Keratinocyte (primary cell): ENCODE measurements at regions not wholly inside any gene's neighbourhood (a gene's known extent, or its start where the extent isn't known, plus 50 kb on each side); places are given as distances from the start of the nearest gene placed in this dataset.
"Not testable (repeated sequence)": the region's sequence is repeated elsewhere in the genome, so short reads cannot be mapped to it uniquely, and the experiment has no call there.

ENCODE experiments used
- DNase-seq: peaks from one replicate; pipeline ENCODE4 v3.0.0-alpha.2; 2011; ENCODE audit warnings: low read depth, missing footprints, low spot score
- FAIRE-seq: peaks from 2 replicates; lab custom pipeline; 2011; peaks lifted over from hg19 to GRCh38; lab: Jason Lieb, UNC
- H2AFZ ChIP-seq: 2 replicates; pipeline ENCODE4 v1.6.0; 2012; ENCODE audit warnings: low read length, control low read depth, inconsistent platforms; ENCODE audit not compliant: control insufficient read depth
- H3K27ac ChIP-seq: 2 replicates; pipeline ENCODE4 v1.5.1; 2011; ENCODE audit warnings: low read length; ENCODE audit not compliant: control insufficient read depth, insufficient read depth
- H3K27me3 ChIP-seq: 3 replicates; pipeline ENCODE4 v1.6.0; 2011; ENCODE audit warnings: low read length; ENCODE audit not compliant: control insufficient read depth, insufficient read depth; ENCODE audit errors: extremely low read depth
- H3K36me3 ChIP-seq, 2 experiments: 2 replicates in 1 of 2; 3 replicates in 1 of 2; pipeline ENCODE4 v1.5.1; 2011; ENCODE audit warnings: low read length in 2 of 2, mild to moderate bottlenecking in 1 of 2; ENCODE audit not compliant: control insufficient read depth in 2 of 2, insufficient read depth in 2 of 2; ENCODE audit errors: extremely low read depth in 1 of 2
- H3K4me1 ChIP-seq: 3 replicates; pipeline ENCODE4 v1.5.1; 2011; ENCODE audit warnings: low read length; ENCODE audit not compliant: control insufficient read depth, insufficient read depth; ENCODE audit errors: extremely low read depth
- H3K4me2 ChIP-seq: 3 replicates; pipeline ENCODE4 v1.6.0; 2011; ENCODE audit warnings: low read depth, low read length; ENCODE audit not compliant: control insufficient read depth, insufficient read depth; ENCODE audit errors: extremely low read depth
- H3K4me3 ChIP-seq, 3 experiments: fragments of 200-600 bp in 1 of 3; sonication (generic) in 1 of 3; 2 replicates in 2 of 3; 3 replicates in 1 of 3; pipeline ENCODE4 v1.5.1; 2011 to 2016; ENCODE audit warnings: low read length in 3 of 3, mild to moderate bottlenecking in 3 of 3, control low read depth in 2 of 3, inconsistent platforms in 1 of 3, low read depth in 1 of 3, mixed read lengths in 1 of 3, mixed run types in 1 of 3, moderate library complexity in 1 of 3; ENCODE audit not compliant: control insufficient read depth in 2 of 3, insufficient read depth in 2 of 3; ENCODE audit errors: extremely low read depth in 1 of 3
- H3K79me2 ChIP-seq: 2 replicates; pipeline ENCODE4 v1.6.0; 2012; ENCODE audit warnings: low read length; ENCODE audit not compliant: control insufficient read depth, insufficient read depth
- H3K9ac ChIP-seq: 3 replicates; pipeline ENCODE4 v1.6.0; 2011; ENCODE audit warnings: low read length; ENCODE audit not compliant: control insufficient read depth, insufficient read depth; ENCODE audit errors: extremely low read depth
- H3K9me1 ChIP-seq: 3 replicates; pipeline ENCODE4 v1.6.0; 2011; ENCODE audit warnings: low read length; ENCODE audit not compliant: control insufficient read depth, insufficient read depth; ENCODE audit errors: extremely low read depth
- H3K9me3 ChIP-seq: 2 replicates; pipeline ENCODE4 v1.5.1; 2012; ENCODE audit warnings: low read depth, low read length; ENCODE audit not compliant: control insufficient read depth
- H4K20me1 ChIP-seq: 3 replicates; pipeline ENCODE4 v1.6.0; 2011; ENCODE audit warnings: low read length; ENCODE audit not compliant: control insufficient read depth, insufficient read depth; ENCODE audit errors: extremely low read depth
- EZH2 ChIP-seq: IDR thresholded peaks from one replicate; pipeline ENCODE4 v1.6.1; 2012; ENCODE audit warnings: inconsistent platforms, mild to moderate bottlenecking, low read length, moderate library complexity
- dilution Hi-C: fragments of 300-500 bp; cut with MboI; formaldehyde crosslinking; loops from one replicate; pipeline ENCODE4 v1.7.0; 2020; ENCODE audit warnings: low sequenced_read_pairs; ENCODE audit not compliant: extremely low pct_ligation_motif_present
- TF ChIP-seq, protein P1 (sequence below), 3 experiments: IDR thresholded peaks in 1 of 3; conservative IDR thresholded peaks in 1 of 3; optimal IDR thresholded peaks in 1 of 3; 2 replicates in 2 of 3; 3 replicates in 1 of 3; pipeline versions ENCODE3 to v1.5.1; 2011; ENCODE audit warnings: low read length in 3 of 3, mild to moderate bottlenecking in 3 of 3, moderate library complexity in 2 of 3, control low read depth in 1 of 3, inconsistent platforms in 1 of 3; ENCODE audit not compliant: insufficient read depth in 2 of 3; ENCODE audit errors: extremely low read depth in 1 of 3

GRCh38 chr17:34424814-34425491 lies 61.9 kb upstream of the CCL1 start:
- no peak overlapping the region for H3K27ac ChIP-seq
- DNase-seq (no peak), FAIRE-seq (no peak)
- no peaks in the 10 kb centered on the region for H4K20me1 ChIP-seq
- H3K9me1 ChIP-seq: no peaks in the 10 kb centered on the region
- no peaks in the 10 kb centered on the region for H3K36me3 ChIP-seq
- peaks cover 20% of the 10 kb centered on the region for H3K27me3 ChIP-seq
- H2AFZ ChIP-seq: no peak overlapping the region
- H3K4me1 ChIP-seq: no peaks in the 10 kb centered on the region
- H3K79me2 ChIP-seq: no peaks in the 10 kb centered on the region
- dilution Hi-C loops: loop anchor here (25.0 kb wide), 2 partner anchors 87 to 212 kb away; no protein-coding TSS in a partner anchor
- H3K9me3 ChIP-seq: no peaks in the 10 kb centered on the region
- no peak overlapping the region for H3K4me2 ChIP-seq
- H3K9ac ChIP-seq: no peak overlapping the region
- no peak for TF ChIP-seq EZH2
- TF ChIP-seq, protein P1, sequence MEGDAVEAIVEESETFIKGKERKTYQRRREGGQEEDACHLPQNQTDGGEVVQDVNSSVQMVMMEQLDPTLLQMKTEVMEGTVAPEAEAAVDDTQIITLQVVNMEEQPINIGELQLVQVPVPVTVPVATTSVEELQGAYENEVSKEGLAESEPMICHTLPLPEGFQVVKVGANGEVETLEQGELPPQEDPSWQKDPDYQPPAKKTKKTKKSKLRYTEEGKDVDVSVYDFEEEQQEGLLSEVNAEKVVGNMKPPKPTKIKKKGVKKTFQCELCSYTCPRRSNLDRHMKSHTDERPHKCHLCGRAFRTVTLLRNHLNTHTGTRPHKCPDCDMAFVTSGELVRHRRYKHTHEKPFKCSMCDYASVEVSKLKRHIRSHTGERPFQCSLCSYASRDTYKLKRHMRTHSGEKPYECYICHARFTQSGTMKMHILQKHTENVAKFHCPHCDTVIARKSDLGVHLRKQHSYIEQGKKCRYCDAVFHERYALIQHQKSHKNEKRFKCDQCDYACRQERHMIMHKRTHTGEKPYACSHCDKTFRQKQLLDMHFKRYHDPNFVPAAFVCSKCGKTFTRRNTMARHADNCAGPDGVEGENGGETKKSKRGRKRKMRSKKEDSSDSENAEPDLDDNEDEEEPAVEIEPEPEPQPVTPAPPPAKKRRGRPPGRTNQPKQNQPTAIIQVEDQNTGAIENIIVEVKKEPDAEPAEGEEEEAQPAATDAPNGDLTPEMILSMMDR (optimal IDR thresholded peaks at IDR 0.05 in 1 of 3, IDR thresholded peaks at IDR 0.05 in 1 of 3, conservative IDR thresholded peaks at IDR 0.05 in 1 of 3; ENCODE audit: extremely low read depth in 1 of 3, insufficient read depth in 2 of 3, low read length in 3 of 3): no peak
- no peak overlapping the region for H3K4me3 ChIP-seq

- no peaks in the 10 kb centered on the region for H3K79me2 ChIP-seq
- no peak for FAIRE-seq
- no peaks in the 10 kb centered on the region for H3K9me3 ChIP-seq
- H2AFZ ChIP-seq: peak overlapping the region; percentile 36
- peaks cover 20% of the 10 kb centered on the region for H3K27me3 ChIP-seq
- H3K9me1 ChIP-seq: no peaks in the 10 kb centered on the region
- TF ChIP-seq EZH2: peak; percentile 36
- TF ChIP-seq, protein P1 (optimal IDR thresholded peaks at IDR 0.05 in 1 of 3, IDR thresholded peaks at IDR 0.05 in 1 of 3, conservative IDR thresholded peaks at IDR 0.05 in 1 of 3; ENCODE audit: extremely low read depth in 1 of 3, insufficient read depth in 2 of 3, low read length in 3 of 3): no peak
- no peak for DNase-seq
- no peak overlapping the region for H3K4me3 ChIP-seq
- H4K20me1 ChIP-seq: no peaks in the 10 kb centered on the region
- dilution Hi-C loops: loop anchor here (25.0 kb wide), 1 partner anchor 88 kb away; no protein-coding TSS in a partner anchor
- no peak overlapping the region for H3K27ac ChIP-seq
- H3K36me3 ChIP-seq: no peaks in the 10 kb centered on the region
- no peak overlapping the region for H3K9ac ChIP-seq
- no peaks in the 10 kb centered on the region for H3K4me1 ChIP-seq
- peak overlapping the region; percentile 8 for H3K4me2 ChIP-seq
Observed at GRCh38 chr17:34423978-34424813, 61.2 kb upstream of the CCL1 start.

GRCh38 chr17:34423315-34423714 lies 60.3 kb upstream of the CCL1 start:
- H3K27ac ChIP-seq, H3K9me1 ChIP-seq, H3K36me3 ChIP-seq, H3K79me2 ChIP-seq, H2AFZ ChIP-seq, H3K9ac ChIP-seq, H4K20me1 ChIP-seq, FAIRE-seq, H3K4me3 ChIP-seq, H3K9me3 ChIP-seq, H3K4me2 ChIP-seq, H3K4me1 ChIP-seq, DNase-seq: not testable (repeated sequence)
- dilution Hi-C loops: loop anchor here (25.0 kb wide), 1 partner anchor 89 kb away; no protein-coding TSS in a partner anchor
- peaks cover 20% of the 10 kb centered on the region for H3K27me3 ChIP-seq
